ENCODE measurements at regions not wholly inside any gene's neighbourhood (a gene's known extent, or its start where the extent isn't known, plus 50 kb on each side); places are given as distances from the start of the nearest gene placed in this dataset.
"Not testable (repeated sequence)": the region's sequence is repeated elsewhere in the genome, so short reads cannot be mapped to it uniquely, and the experiment has no call there.

DNA sequence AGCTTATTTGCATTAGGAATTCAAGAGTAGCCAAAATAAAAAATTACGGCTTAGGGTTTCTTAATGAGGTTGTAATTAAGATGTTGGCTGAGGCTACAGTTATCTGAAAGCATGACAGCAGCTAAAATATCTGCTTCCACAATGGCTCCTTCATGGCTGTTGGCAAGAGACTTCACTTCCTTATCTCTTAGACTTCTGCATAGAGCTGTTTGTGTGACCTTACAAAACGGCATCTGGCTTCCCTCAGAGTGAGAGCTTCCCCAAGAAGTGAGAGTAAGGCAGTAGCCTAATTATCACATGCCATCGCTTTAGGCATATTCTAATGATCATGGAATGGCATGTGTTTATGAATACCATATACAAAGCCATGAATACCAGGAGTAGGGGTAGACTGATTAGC, 57.6 kb downstream of the CCDC59 start:
- BruUV-seq (replicated peaks) = no TSS peak
- intact Hi-C loops (cut with micrococcal nuclease; ENCODE audit: unreplicated experiment) = no loop called here
- Histone ChIP-seq H3K4me3 (ENCODE audit: low read depth, low read length, poor library complexity, severe bottlenecking) (no peak overlapping the region), H3K36me3 (ENCODE audit: insufficient read depth, low read length, poor library complexity, severe bottlenecking) (no peaks in the 10 kb centered on the region), H3K9me3 (ENCODE audit: low read depth, low read length, poor library complexity, severe bottlenecking) (no peaks in the 10 kb centered on the region), H3K27me3 (replicated peaks; ENCODE audit: insufficient read depth, low read depth, low read length, poor library complexity) (no peaks in the 10 kb centered on the region), H3K27ac (ENCODE audit: low read depth, low read length, poor library complexity, severe bottlenecking) (no peak overlapping the region), H3K4me1 (ENCODE audit: insufficient read depth, low read length, poor library complexity, severe bottlenecking) (no peaks in the 10 kb centered on the region)
- CTCF ChIA-PET = no interaction called here
- POLR2A ChIA-PET (ENCODE audit: low non-redundant PET) = no interaction called here
- TF ChIP-seq, protein P1, sequence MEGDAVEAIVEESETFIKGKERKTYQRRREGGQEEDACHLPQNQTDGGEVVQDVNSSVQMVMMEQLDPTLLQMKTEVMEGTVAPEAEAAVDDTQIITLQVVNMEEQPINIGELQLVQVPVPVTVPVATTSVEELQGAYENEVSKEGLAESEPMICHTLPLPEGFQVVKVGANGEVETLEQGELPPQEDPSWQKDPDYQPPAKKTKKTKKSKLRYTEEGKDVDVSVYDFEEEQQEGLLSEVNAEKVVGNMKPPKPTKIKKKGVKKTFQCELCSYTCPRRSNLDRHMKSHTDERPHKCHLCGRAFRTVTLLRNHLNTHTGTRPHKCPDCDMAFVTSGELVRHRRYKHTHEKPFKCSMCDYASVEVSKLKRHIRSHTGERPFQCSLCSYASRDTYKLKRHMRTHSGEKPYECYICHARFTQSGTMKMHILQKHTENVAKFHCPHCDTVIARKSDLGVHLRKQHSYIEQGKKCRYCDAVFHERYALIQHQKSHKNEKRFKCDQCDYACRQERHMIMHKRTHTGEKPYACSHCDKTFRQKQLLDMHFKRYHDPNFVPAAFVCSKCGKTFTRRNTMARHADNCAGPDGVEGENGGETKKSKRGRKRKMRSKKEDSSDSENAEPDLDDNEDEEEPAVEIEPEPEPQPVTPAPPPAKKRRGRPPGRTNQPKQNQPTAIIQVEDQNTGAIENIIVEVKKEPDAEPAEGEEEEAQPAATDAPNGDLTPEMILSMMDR (conservative IDR thresholded peaks at IDR 0.05; ENCODE audit: low read depth, low read length) = no peak
- no peak for TF ChIP-seq EZH2 (IDR thresholded peaks at IDR 0.05; ENCODE audit: borderline replicate concordance, low read depth, low read length, poor library complexity, severe bottlenecking)
- no peak for DNase-seq (ENCODE audit: low spot score)

GRCh38 chr12:82299319-82300025, 58.7 kb downstream of the CCDC59 start:
- no peak overlapping the region for H3K27ac ChIP-seq (ENCODE audit: low read depth, low read length, poor library complexity, severe bottlenecking)
- TF ChIP-seq, protein P1 (conservative IDR thresholded peaks at IDR 0.05; ENCODE audit: low read depth, low read length) = no peak
- ChIA-PET CTCF (no interaction called here), POLR2A (ENCODE audit: low non-redundant PET) (no interaction called here)
- no TSS peak for BruUV-seq (replicated peaks)
- H3K4me3 ChIP-seq (ENCODE audit: low read depth, low read length, poor library complexity, severe bottlenecking) = no peak overlapping the region
- no peaks in the 10 kb centered on the region for H3K27me3 ChIP-seq (replicated peaks; ENCODE audit: insufficient read depth, low read depth, low read length, poor library complexity)
- no peaks in the 10 kb centered on the region for H3K4me1 ChIP-seq (ENCODE audit: insufficient read depth, low read length, poor library complexity, severe bottlenecking)
- intact Hi-C loops (cut with micrococcal nuclease; ENCODE audit: unreplicated experiment) = no loop called here
- no peak for DNase-seq (ENCODE audit: low spot score)
- H3K36me3 ChIP-seq (ENCODE audit: insufficient read depth, low read length, poor library complexity, severe bottlenecking) = no peaks in the 10 kb centered on the region
- no peaks in the 10 kb centered on the region for H3K9me3 ChIP-seq (ENCODE audit: low read depth, low read length, poor library complexity, severe bottlenecking)

GRCh38 chr12:82290415-82290814, 67.8 kb downstream of the CCDC59 start:
- ChIA-PET CTCF (no interaction called here), POLR2A (ENCODE audit: low non-redundant PET) (no interaction called here)
- H3K27ac ChIP-seq (ENCODE audit: low read depth, low read length, poor library complexity, severe bottlenecking) = no peak overlapping the region
- intact Hi-C loops (cut with micrococcal nuclease; ENCODE audit: unreplicated experiment) = no loop called here
- no peak for DNase-seq (ENCODE audit: low spot score)
- H3K27me3 ChIP-seq (replicated peaks; ENCODE audit: insufficient read depth, low read depth, low read length, poor library complexity) = no peaks in the 10 kb centered on the region
- TF ChIP-seq, protein P1 (conservative IDR thresholded peaks at IDR 0.05; ENCODE audit: low read depth, low read length) = no peak
- H3K36me3 ChIP-seq (ENCODE audit: insufficient read depth, low read length, poor library complexity, severe bottlenecking) = no peaks in the 10 kb centered on the region
- no peaks in the 10 kb centered on the region for H3K4me1 ChIP-seq (ENCODE audit: insufficient read depth, low read length, poor library complexity, severe bottlenecking)
- no peaks in the 10 kb centered on the region for H3K9me3 ChIP-seq (ENCODE audit: low read depth, low read length, poor library complexity, severe bottlenecking)
- BruUV-seq (replicated peaks) = no TSS peak
- no peak overlapping the region for H3K4me3 ChIP-seq (ENCODE audit: low read depth, low read length, poor library complexity, severe bottlenecking)

DNA sequence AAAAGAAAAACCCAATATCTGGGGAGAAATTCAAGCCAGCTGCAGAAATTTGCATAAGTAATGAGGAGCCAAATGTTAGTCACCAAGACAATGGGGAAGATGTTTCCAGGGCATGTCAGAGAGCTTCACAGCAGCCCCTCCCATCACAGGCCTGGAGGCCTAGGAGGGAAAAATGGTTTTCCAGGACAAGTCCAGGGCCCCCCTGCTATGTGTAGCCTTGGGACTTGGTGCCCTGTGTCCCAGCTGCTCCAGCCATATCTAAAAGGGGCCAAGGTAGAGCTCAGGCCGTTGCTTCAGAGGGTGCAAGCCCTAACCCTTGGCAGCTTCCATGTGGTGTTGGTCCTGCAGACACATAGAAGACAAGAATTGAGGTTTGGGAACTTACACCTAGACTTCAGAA, 76.9 kb downstream of the CCDC59 start:
- H3K27ac ChIP-seq (ENCODE audit: low read depth, low read length, poor library complexity, severe bottlenecking); H3K4me3 ChIP-seq (ENCODE audit: low read depth, low read length, poor library complexity, severe bottlenecking); H3K9me3 ChIP-seq (ENCODE audit: low read depth, low read length, poor library complexity, severe bottlenecking); CTCF ChIA-PET; H3K27me3 ChIP-seq (replicated peaks; ENCODE audit: insufficient read depth, low read depth, low read length, poor library complexity); H3K36me3 ChIP-seq (ENCODE audit: insufficient read depth, low read length, poor library complexity, severe bottlenecking); POLR2A ChIA-PET (ENCODE audit: low non-redundant PET); H3K4me1 ChIP-seq (ENCODE audit: insufficient read depth, low read length, poor library complexity, severe bottlenecking); intact Hi-C loops (cut with micrococcal nuclease; ENCODE audit: unreplicated experiment); DNase-seq (ENCODE audit: low spot score); BruUV-seq (replicated peaks): not testable (repeated sequence)

Measured in A673 (cell line).